CD4-positive, CD25-positive, alpha-beta regulatory T cell (primary cell): ENCODE measurements at regions not wholly inside any gene's neighbourhood (a gene's known extent, or its start where the extent isn't known, plus 50 kb on each side); places are given as distances from the start of the nearest gene placed in this dataset.
A peak's percentile ranks its signal among the peaks of the same experiment; 100 is the strongest.
"Not testable (repeated sequence)": the region's sequence is repeated elsewhere in the genome, so short reads cannot be mapped to it uniquely, and the experiment has no call there.

ENCODE experiments used
- ATAC-seq, 2 donors: fragments of 150-1000 bp; cut with Tn5 transposase; one replicate each; pipeline ENCODE4 v1.10.0; 2021; ENCODE audit warnings: low read depth in 2 of 2, moderate number of reproducible peaks in 2 of 2, moderate library complexity in 1 of 2
- DNase-seq, 3 donors: peaks; one replicate each; pipeline versions ENCODE4 v3.0.0 to v3.0.0-alpha.2; 2012 to 2022; ENCODE audit warnings: mixed read lengths in 1 of 3
- H3K27ac ChIP-seq: one replicate; pipeline ENCODE4 v1.7.0; 2013; ENCODE audit warnings: mild to moderate bottlenecking, low read length; ENCODE audit not compliant: insufficient read depth, poor library complexity, severe bottlenecking
- H3K27me3 ChIP-seq: one replicate; pipeline ENCODE4 v1.7.0; 2013; ENCODE audit warnings: low read length; ENCODE audit not compliant: control insufficient read depth, insufficient read depth
- H3K36me3 ChIP-seq: one replicate; pipeline ENCODE4 v1.7.0; 2013; ENCODE audit warnings: mild to moderate bottlenecking, low read length, moderate library complexity; ENCODE audit not compliant: control insufficient read depth, insufficient read depth
- H3K4me1 ChIP-seq: 2 replicates; pipeline ENCODE4 v1.7.0; 2013; ENCODE audit warnings: mild to moderate bottlenecking, low read length; ENCODE audit not compliant: insufficient read depth, control insufficient read depth, poor library complexity, severe bottlenecking
- H3K4me3 ChIP-seq: one replicate; pipeline ENCODE4 v1.7.0; 2013; ENCODE audit warnings: low read depth, mild to moderate bottlenecking, low read length, moderate library complexity
- H3K9me3 ChIP-seq, 2 experiments: 1 replicate in 1 of 2; 2 replicates in 1 of 2; pipeline ENCODE4 v1.7.0; 2013; ENCODE audit warnings: low read length in 2 of 2, mild to moderate bottlenecking in 1 of 2, moderate library complexity in 1 of 2; ENCODE audit not compliant: control insufficient read depth in 2 of 2
- H3K27ac Mint-ChIP-seq, 3 donors: one replicate each; pipeline ENCODE4 v1.8.0; 2020 to 2022; ENCODE audit warnings: mild to moderate bottlenecking in 3 of 3, mixed read lengths in 3 of 3, moderate library complexity in 2 of 3
- H3K27me3 Mint-ChIP-seq: one replicate; pipeline ENCODE4 v1.8.0; 2022; ENCODE audit warnings: mild to moderate bottlenecking, mixed read lengths
- H3K36me3 Mint-ChIP-seq: one replicate; pipeline ENCODE4 v1.8.0; 2020; ENCODE audit warnings: mixed read lengths
- H3K4me1 Mint-ChIP-seq, 4 donors: one replicate each; pipeline ENCODE4 v1.8.0; 2020 to 2022; ENCODE audit warnings: mixed read lengths in 4 of 4, mild to moderate bottlenecking in 1 of 4
- H3K4me3 Mint-ChIP-seq, 4 donors: one replicate each; pipeline ENCODE4 v1.8.0; 2020 to 2022; ENCODE audit warnings: mild to moderate bottlenecking in 4 of 4, mixed read lengths in 4 of 4, moderate library complexity in 3 of 4
- H3K9me3 Mint-ChIP-seq, 7 donors: one replicate each; pipeline ENCODE4 v1.8.0; 2020 to 2022; ENCODE audit warnings: mixed read lengths in 7 of 7, mild to moderate bottlenecking in 3 of 7, moderate library complexity in 2 of 7

GRCh38 chr6:168992446-168993144 lies 261.1 kb downstream of the THBS2 start:
- H3K27ac ChIP-seq: no peak overlapping the region
- H3K4me1 ChIP-seq: no peaks in the 10 kb centered on the region
- ATAC-seq: no peak
- no peaks in the 10 kb centered on the region for H3K27me3 ChIP-seq
- no peak overlapping the region for H3K4me3 ChIP-seq
- H3K27me3 Mint-ChIP-seq: peaks cover 4% of the 10 kb centered on the region
- no peak overlapping the region for H3K27ac Mint-ChIP-seq
- no peak for DNase-seq
- peaks cover 0 to 4% (median 0%) of the 10 kb centered on the region in 7 donors for H3K9me3 Mint-ChIP-seq
- peaks cover 0 to 3% (median 0%) of the 10 kb centered on the region in 4 donors for H3K4me1 Mint-ChIP-seq
- no peaks in the 10 kb centered on the region for H3K36me3 Mint-ChIP-seq
- H3K9me3 ChIP-seq: no peaks in the 10 kb centered on the region
- no peaks in the 10 kb centered on the region for H3K36me3 ChIP-seq
- no peak overlapping the region for H3K4me3 Mint-ChIP-seq

- not testable (repeated sequence) for H3K27ac ChIP-seq, H3K4me3 Mint-ChIP-seq, DNase-seq, H3K9me3 ChIP-seq, H3K4me1 ChIP-seq, H3K27me3 Mint-ChIP-seq, H3K27ac Mint-ChIP-seq, H3K36me3 ChIP-seq, H3K4me1 Mint-ChIP-seq, H3K27me3 ChIP-seq, H3K36me3 Mint-ChIP-seq, H3K9me3 Mint-ChIP-seq, ATAC-seq, H3K4me3 ChIP-seq
These were observed 262.0 kb downstream of the THBS2 start for GRCh38 chr6:168991695-168992094.

GRCh38 chr6:168990019-168990751 lies 263.5 kb downstream of the THBS2 start:
- DNase-seq: no peak
- Histone ChIP-seq H3K27me3 (no peaks in the 10 kb centered on the region), H3K4me1 (no peaks in the 10 kb centered on the region), H3K4me3 (no peak overlapping the region), H3K36me3 (no peaks in the 10 kb centered on the region), H3K9me3 (no peaks in the 10 kb centered on the region), H3K27ac (no peak overlapping the region)
- H3K27ac Mint-ChIP-seq: no peak overlapping the region
- no peak for ATAC-seq
- peaks cover 0 to 5% (median 0%) of the 10 kb centered on the region in 7 donors for H3K9me3 Mint-ChIP-seq
- H3K27me3 Mint-ChIP-seq: peaks cover 4% of the 10 kb centered on the region
- H3K4me3 Mint-ChIP-seq: no peak overlapping the region
- no peaks in the 10 kb centered on the region for H3K36me3 Mint-ChIP-seq
- H3K4me1 Mint-ChIP-seq: peaks cover 0 to 3% (median 0%) of the 10 kb centered on the region in 4 donors

- no peak for DNase-seq
- Mint-ChIP-seq H3K4me1 (peaks cover 0 to 3% (median 0%) of the 10 kb centered on the region in 4 donors), H3K27ac (no peak overlapping the region), H3K4me3 (no peak overlapping the region), H3K36me3 (no peaks in the 10 kb centered on the region), H3K27me3 (peaks cover 4% of the 10 kb centered on the region), H3K9me3 (peaks cover 0 to 5% (median 0%) of the 10 kb centered on the region in 7 donors)
- H3K4me3 ChIP-seq: no peak overlapping the region
- no peaks in the 10 kb centered on the region for H3K27me3 ChIP-seq
- H3K27ac ChIP-seq: no peak overlapping the region
- H3K4me1 ChIP-seq: no peaks in the 10 kb centered on the region
- no peaks in the 10 kb centered on the region for H3K36me3 ChIP-seq
- no peaks in the 10 kb centered on the region for H3K9me3 ChIP-seq
- no peak for ATAC-seq
These were observed 264.2 kb downstream of the THBS2 start for GRCh38 chr6:168989421-168989820.

DNA sequence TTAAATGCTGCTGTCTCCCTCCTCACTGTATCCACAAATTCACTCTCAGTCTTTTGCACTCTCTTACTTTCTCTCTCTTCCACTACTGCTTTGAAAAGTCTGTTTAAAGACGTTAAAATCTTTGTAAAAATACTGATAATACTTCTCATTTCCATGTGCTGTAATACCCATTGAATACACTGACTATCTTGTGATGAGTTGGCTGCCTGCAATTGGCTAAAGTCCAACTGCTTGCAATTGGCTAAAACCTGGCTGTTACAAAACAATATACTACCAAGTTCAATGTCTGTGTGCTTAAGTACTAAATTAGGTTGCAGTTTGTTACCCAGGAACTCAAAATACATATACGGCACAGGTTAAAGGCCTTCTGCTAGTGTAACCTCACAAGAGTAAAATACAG lies 264.8 kb downstream of the THBS2 start:
- H3K4me3 Mint-ChIP-seq: no peak overlapping the region
- H3K27me3 ChIP-seq: no peaks in the 10 kb centered on the region
- no peaks in the 10 kb centered on the region for H3K36me3 ChIP-seq
- H3K27me3 Mint-ChIP-seq: peaks cover 4% of the 10 kb centered on the region
- H3K9me3 Mint-ChIP-seq: peaks cover 0 to 5% (median 0%) of the 10 kb centered on the region in 7 donors
- no peaks in the 10 kb centered on the region for H3K36me3 Mint-ChIP-seq
- peaks cover 0 to 3% (median 0%) of the 10 kb centered on the region in 4 donors for H3K4me1 Mint-ChIP-seq
- H3K4me1 ChIP-seq: no peaks in the 10 kb centered on the region
- peak overlapping the region in 1 of 3 donors; percentile 9 for H3K27ac Mint-ChIP-seq
- H3K27ac ChIP-seq: no peak overlapping the region
- DNase-seq (no peak), ATAC-seq (no peak)
- H3K9me3 ChIP-seq: no peaks in the 10 kb centered on the region
- no peak overlapping the region for H3K4me3 ChIP-seq

GRCh38 chr6:168988280-168988679 lies 265.4 kb downstream of the THBS2 start:
- Histone ChIP-seq H3K36me3 (no peaks in the 10 kb centered on the region), H3K9me3 (no peaks in the 10 kb centered on the region), H3K27ac (no peak overlapping the region), H3K4me1 (no peaks in the 10 kb centered on the region), H3K4me3 (no peak overlapping the region), H3K27me3 (no peaks in the 10 kb centered on the region)
- no peak overlapping the region for H3K4me3 Mint-ChIP-seq
- H3K9me3 Mint-ChIP-seq: peaks cover 0 to 5% (median 0%) of the 10 kb centered on the region in 7 donors
- H3K27ac Mint-ChIP-seq: no peak overlapping the region
- peaks cover 4% of the 10 kb centered on the region for H3K27me3 Mint-ChIP-seq
- ATAC-seq: no peak
- no peak for DNase-seq
- peaks cover 0 to 3% (median 0%) of the 10 kb centered on the region in 4 donors for H3K4me1 Mint-ChIP-seq
- H3K36me3 Mint-ChIP-seq: no peaks in the 10 kb centered on the region

GRCh38 chr6:168985705-168986104 lies 267.9 kb downstream of the THBS2 start:
- no peak for DNase-seq
- Mint-ChIP-seq H3K4me3 (no peak overlapping the region), H3K27ac (no peak overlapping the region), H3K36me3 (no peaks in the 10 kb centered on the region), H3K27me3 (peaks cover 6% of the 10 kb centered on the region), H3K9me3 (peaks cover 0 to 9% (median 5%) of the 10 kb centered on the region in 7 donors), H3K4me1 (peaks cover 0 to 3% (median 0%) of the 10 kb centered on the region in 4 donors)
- no peaks in the 10 kb centered on the region for H3K9me3 ChIP-seq
- no peaks in the 10 kb centered on the region for H3K4me1 ChIP-seq
- no peak overlapping the region for H3K4me3 ChIP-seq
- no peaks in the 10 kb centered on the region for H3K27me3 ChIP-seq
- no peaks in the 10 kb centered on the region for H3K36me3 ChIP-seq
- no peak overlapping the region for H3K27ac ChIP-seq
- ATAC-seq: no peak
